ENCODE measurements at regions not wholly inside any gene's neighbourhood (a gene's known extent, or its start where the extent isn't known, plus 50 kb on each side); places are given as distances from the start of the nearest gene placed in this dataset.

- CTCF ChIA-PET: no interaction called here
- DNase-seq (ENCODE audit: low spot score): no peak
- no peak overlapping the region for H3K27ac ChIP-seq
- POLR2A ChIA-PET (ENCODE audit: low non-redundant PET): no interaction called here
- no peak for TF ChIP-seq CTCF (conservative IDR thresholded peaks at IDR 0.05; ENCODE audit: low read depth)
These were observed 156.2 kb downstream of the EVX1 start for GRCh38 chr7:27398851-27399250.

GRCh38 chr7:27399791-27400567 is 157.4 kb downstream of the EVX1 start:
- TF ChIP-seq CTCF (conservative IDR thresholded peaks at IDR 0.05; ENCODE audit: low read depth): no peak
- CTCF ChIA-PET: interaction anchor here (0.6 kb wide), 2 partner anchors 521 to 736 kb away, joined by 4 to 5 read pairs; no protein-coding TSS in a partner anchor
- DNase-seq (ENCODE audit: low spot score): no peak
- H3K27ac ChIP-seq: no peak overlapping the region
- POLR2A ChIA-PET (ENCODE audit: low non-redundant PET): no interaction called here

GRCh38 chr7:27405780-27406179 is 163.2 kb downstream of the EVX1 start:
- DNase-seq (ENCODE audit: low spot score): no peak
- H3K27ac ChIP-seq: no peak overlapping the region
- ChIA-PET POLR2A (ENCODE audit: low non-redundant PET) (no interaction called here), CTCF (no interaction called here)
- TF ChIP-seq CTCF (conservative IDR thresholded peaks at IDR 0.05; ENCODE audit: low read depth): no peak

- no peak for DNase-seq (ENCODE audit: low spot score)
- ChIA-PET POLR2A (ENCODE audit: low non-redundant PET) (interaction anchor here (0.6 kb wide), 1 partner anchor 22 kb away, joined by 7 read pairs; no protein-coding TSS in a partner anchor), CTCF (interaction anchor here (0.5 to 0.7 kb wide), 2 partner anchors 14 to 1361 kb away, joined by 3 to 6 read pairs; no protein-coding TSS in a partner anchor)
- TF ChIP-seq CTCF (conservative IDR thresholded peaks at IDR 0.05; ENCODE audit: low read depth): no peak
- no peak overlapping the region for H3K27ac ChIP-seq
These were observed 166.7 kb downstream of the EVX1 start for GRCh38 chr7:27409311-27409710.

- ChIA-PET POLR2A (ENCODE audit: low non-redundant PET) (no interaction called here), CTCF (interaction anchor here (0.5 to 0.7 kb wide), 2 partner anchors 13 to 1361 kb away, joined by 3 to 6 read pairs; no protein-coding TSS in a partner anchor)
- H3K27ac ChIP-seq: no peak overlapping the region
- TF ChIP-seq CTCF (conservative IDR thresholded peaks at IDR 0.05; ENCODE audit: low read depth): no peak
- no peak for DNase-seq (ENCODE audit: low spot score)
These were observed 167.2 kb downstream of the EVX1 start for GRCh38 chr7:27409776-27410175.

- no peak for DNase-seq (ENCODE audit: low spot score)
- no peak for TF ChIP-seq CTCF (conservative IDR thresholded peaks at IDR 0.05; ENCODE audit: low read depth)
- ChIA-PET POLR2A (ENCODE audit: low non-redundant PET) (interaction anchor here (0.7 kb wide), 1 partner anchor 533 kb away, joined by 3 read pairs; no protein-coding TSS in a partner anchor), CTCF (interaction anchor here (0.6 kb wide), 2 partner anchors 101 to 113 kb away, joined by 3 read pairs; no protein-coding TSS in a partner anchor)
- no peak overlapping the region for H3K27ac ChIP-seq
These were observed 168.4 kb downstream of the EVX1 start for GRCh38 chr7:27410812-27411544.
